ENCODE measurements at regions not wholly inside any gene's neighbourhood (a gene's known extent, or its start where the extent isn't known, plus 50 kb on each side); places are given as distances from the start of the nearest gene placed in this dataset.
A peak's percentile ranks its signal among the peaks of the same experiment; 100 is the strongest.

DNA sequence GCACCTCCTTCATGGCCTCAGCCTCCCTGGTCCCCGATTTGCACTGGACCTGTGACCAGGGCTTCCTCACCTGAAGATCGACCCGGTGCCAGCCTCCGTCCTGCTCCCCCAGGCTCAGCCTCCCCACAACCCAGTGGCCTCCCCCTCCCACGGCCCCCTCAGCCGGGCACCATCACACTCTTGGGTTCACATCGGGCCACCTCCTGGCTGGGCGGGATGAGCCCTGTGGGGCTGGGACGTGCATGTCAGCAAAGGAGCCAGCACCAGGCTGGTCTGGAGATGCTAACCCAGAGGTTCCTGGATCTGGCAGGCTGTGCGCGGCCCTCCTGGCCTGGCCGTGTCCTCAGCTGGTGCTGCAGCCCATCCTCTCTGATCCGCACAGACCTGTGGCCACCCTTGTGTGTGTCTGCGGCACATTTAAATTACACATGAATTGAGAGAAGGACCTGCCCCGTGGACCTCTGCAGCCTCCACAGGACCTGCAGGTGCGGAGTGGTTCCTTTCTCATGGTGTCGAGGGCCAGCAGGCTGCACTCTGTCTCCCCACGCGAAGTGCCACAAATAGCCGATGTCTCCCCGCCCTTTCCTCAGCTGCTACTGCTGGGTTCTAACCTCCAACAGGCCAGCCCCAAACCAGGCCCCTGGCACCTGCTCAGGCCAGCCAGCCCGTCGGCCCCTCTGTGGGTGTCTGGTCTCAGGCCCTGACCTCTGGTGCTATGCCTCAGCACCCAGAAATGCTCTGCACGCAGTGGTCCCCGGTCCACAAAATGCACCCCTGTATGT is 237.5 kb downstream of the ERMARD start:
- DNase-seq = no peak

DNA sequence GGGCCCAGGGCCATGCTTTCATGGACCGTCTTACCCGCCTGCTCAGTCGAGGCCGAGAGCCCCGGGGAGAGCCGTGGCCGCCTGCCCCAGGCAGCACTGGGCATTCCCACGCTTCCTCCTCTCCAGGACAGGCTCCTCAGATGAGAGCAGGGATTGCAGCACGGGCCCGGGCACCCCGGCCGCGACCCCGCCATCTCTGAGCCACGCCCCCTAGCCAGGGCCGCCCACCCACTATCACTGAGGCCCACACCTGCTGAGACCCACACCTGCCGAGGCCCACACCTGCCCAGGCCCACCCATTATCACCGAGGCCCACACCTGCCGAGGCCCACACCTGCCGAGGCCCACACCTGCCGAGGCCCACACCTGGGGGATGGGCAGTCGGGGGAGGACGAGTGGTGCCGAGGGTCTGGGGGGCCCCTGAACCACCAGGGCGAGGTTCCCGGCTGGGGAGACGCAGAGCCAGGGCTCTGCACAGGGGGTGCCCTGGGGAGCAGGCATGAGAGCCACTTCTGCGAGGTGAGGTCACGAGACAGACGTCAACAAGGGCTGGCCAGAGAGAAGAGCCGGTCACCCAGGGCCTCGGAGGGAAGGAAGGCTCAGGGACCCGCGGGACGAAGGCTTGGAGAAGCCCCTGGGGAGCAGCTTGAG is 235.6 kb downstream of the ERMARD start:
- no peak for DNase-seq

DNA sequence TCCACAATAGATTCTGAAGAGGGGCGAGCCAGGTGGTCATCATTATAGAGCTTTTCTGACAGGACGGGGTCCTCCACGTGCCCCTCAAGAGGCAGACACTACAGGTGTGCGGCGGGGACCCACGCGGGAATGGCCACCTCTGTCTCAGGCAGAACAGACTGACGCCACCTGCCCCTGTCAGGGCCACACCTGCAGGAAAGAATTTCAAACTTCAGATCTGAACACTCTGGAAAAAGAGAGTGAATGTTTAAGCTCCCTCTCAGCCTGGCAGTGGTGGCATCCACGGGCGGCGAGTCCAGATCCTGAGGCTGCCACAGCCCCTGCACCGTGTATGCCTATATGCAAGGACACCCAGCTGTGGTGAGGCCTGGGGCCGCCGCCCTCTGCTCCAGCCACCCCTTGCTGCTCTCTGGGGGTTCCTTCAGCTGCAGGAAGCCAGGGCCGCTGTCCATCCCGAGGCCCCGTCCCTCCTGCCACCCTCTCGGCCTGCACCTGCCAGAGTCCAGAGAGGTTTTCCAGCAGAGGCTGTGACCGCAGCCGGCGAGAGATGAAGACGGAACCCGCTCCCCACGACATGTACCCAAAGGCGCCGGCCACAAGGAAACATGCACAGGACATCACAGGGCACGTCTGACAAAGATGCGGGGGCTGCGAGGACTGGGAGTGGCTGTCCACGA is 234.9 kb downstream of the ERMARD start:
- DNase-seq = no peak

DNA sequence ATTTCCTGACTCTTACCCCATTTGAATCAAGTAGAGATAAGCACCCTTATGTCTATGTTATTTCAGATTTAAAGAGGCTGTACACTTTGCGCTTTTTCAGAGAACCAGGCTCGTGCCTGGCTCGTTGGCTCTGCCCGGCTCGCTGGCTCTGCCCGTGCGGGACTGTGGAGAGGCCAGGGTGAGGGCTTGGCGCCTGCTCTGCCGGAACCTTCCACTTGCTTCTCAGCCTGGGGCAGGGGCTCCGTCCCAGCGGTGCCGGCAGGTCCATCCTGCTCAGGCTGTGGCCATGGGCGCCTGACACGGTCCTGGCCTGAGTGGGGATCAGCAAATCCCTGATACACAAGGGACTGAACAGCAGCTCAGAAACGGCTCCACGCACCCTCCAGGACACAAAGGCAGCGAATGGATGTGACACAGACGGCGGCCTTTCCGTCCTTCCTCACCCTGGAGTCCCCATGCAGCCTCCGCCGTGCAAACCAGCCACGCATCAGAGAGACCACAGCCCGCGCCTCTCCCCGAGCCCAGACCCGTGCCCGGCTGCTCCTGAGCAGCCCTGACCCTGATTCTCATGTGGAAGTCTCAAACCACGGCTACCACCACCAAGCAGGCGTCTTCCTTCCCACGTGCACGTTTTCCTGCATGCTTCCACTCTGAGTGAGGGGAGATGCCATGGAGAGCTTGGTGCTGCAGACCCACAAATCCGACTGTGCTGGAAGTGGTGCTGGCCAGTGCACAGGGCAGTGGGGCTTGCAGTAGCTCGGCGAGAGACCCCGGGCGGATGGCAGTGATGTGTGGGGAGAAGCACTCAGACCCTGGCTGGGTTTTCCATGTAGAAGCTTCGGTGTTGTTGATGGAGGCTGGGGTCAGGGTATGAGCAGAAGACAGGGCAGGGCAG is 233.9 kb downstream of the ERMARD start:
- no peak for DNase-seq

DNA sequence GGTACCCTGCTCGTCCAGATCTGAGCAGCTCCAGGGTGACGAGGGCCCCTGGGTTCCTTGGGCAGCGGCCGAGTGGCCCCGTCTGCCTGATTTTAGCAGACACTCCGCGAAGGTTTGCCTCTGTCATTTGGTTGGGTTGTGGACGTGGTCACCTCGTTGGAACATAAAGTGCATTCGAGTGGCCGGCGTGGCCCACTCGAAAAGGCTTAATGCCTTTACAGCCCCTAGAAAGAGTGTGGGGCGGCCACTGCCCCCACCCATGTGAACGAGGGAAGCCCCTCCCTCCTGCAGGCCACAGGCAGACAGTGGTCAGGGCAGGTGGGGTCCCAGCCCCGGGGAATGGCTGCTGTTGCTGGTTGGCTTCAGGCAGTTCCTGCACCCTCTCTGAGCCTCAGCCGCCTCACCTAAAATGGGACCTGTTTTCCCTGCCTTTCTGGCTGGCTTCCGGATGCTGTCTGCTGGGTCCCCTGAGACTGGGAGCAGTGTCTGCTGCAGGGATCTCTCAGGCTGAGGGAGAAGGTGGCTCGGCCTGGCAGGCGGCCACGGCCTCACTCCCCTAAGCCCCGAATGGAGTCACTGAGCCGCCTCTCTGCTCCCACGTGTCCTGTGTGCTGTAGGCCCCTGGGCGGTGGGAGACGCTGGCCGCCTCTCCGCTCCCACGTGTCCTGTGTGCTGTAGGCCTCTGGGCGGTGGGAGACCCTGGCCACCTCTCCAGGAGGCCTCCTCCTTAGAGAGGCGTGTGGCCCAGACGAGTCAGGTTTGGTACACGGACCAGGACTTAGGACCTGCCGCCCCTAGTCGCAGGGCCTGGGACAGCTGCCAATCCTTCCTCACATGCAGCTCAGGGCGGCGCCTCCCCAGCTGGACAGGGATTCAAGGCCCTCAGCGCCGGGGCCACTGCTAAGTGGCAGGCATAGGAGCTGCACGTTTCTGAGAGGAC is 233.0 kb downstream of the ERMARD start:
- no peak for DNase-seq

DNA sequence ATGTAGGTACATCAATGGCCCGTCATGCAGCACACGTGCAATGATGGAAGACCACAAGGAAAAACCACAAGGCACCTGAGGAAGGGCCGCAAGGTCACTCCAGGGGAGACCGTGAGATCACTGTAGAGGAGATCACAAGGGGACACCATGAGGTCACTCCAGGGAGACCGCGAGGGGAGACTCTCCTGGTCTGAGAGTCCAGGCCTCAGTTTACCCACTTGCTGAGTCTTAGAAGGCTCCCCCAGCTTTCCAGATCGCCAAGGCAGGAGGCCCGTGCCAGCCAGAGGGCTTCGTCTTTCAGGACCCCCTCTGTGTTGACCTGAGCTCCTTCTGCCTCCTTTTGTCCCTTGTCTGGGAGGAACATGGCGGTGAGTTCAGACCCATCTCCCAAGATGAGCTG is 232.2 kb downstream of the ERMARD start:
- no peak for DNase-seq

DNA sequence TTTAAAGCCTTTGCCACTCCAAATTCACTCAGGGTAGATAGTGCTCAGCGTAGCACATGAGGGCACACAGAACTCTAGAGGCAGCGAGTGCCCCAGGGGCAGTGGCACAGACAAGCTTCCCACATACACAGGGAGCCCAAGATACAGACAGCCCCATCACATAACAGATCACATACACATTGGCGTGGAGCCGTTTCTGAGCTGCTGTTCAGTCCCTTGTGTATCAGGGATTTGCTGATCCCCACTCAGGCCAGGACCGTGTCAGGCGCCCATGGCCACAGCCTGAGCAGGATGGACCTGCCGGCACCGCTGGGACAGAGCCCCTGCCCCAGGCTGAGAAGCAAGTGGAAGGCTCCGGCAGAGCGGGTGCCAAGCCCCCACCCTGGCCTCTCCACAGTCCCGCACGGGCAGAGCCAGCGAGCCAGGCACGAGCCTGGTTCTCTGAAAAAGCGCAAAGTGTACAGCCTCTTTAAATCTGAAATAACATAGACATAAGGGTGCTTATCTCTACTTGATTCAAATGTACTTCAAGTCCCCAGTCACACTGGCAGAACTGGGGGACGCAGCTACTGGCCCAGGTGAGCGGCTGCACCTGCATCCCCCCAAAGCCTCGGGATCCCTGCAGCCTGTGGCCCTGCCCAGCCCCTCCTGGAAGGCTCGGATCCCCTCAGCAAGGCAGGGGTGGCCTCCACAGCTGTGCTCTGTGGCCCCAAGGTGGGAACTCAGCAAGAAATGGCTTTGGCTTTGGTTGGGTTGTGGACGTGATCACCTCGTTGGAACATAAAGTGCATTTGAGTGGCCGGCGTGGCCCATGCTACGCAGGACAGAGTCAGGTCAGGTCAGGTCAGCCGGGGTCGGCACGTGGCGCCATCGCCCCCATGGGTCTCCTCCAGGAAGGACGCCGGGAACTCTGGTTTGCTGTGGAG is 231.3 kb downstream of the ERMARD start:
- no peak for DNase-seq

DNA sequence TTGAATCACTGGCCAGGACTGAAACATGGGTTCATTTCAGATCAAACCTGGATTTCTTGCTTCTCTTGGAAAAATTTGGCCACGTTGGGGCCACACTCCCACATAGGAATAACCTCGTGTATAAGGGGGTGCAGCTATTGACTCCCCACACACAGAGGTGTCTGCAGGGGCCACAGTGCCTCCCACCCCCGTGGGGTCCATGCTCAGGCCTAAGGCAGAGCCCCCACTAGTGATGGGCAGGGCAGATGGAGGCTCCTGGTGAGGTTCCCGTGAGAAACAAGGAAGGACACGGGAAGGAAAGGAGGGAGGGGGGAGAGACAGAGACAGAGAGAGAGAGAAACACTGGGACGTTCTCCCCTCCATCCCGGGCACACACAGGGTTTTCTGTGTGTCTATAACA is 230.5 kb downstream of the ERMARD start:
- DNase-seq = no peak

DNA sequence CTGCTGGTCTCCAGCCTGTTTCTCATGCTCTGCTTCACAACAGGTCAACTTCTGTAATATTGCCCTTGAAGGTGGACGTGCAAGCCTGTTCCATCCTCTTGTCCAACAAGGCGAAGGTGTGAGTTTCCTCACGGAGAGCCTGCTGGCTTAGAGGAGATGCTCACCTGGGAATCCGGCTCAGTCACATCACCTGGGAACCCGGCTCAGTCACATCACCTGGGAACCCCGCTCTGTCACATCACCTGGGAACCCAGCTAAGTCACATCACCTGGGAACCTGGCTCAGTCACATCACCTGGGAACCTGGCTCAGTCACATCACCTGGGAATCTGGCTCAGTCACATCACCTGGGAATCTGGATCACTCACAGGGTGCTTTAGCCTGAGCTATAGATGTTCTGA is 230.1 kb downstream of the ERMARD start:
- DNase-seq = no peak

DNA sequence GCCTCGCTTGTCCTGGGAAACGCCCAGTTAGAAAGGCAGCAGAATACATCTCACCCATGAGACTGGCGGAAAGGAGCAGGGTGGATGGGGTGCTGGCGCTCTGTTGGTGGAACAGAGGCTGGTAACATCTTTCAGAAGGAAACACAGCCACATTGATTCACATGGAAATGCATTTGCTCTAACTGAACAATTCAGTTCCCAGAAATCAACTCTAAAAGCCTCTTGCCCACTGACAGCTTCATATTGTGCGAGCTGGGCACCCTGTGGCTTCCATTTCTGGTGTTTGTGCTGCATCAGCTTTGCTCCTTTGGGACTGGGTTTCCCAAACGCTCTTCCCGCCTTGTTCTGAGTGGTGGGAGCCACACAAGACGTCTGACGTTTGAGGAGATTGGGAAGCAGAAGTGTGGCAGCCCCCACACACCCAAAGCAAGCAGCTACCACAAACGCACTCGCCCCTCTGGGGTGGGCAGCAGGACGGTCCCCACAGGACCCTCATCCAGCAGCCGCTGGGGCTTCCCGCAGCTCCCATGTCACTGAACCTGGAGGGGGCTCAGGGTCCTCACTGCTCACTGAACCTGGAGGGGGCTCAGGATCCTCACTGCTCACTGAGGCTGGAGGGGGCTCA is 229.5 kb downstream of the ERMARD start:
- no peak for DNase-seq

DNA sequence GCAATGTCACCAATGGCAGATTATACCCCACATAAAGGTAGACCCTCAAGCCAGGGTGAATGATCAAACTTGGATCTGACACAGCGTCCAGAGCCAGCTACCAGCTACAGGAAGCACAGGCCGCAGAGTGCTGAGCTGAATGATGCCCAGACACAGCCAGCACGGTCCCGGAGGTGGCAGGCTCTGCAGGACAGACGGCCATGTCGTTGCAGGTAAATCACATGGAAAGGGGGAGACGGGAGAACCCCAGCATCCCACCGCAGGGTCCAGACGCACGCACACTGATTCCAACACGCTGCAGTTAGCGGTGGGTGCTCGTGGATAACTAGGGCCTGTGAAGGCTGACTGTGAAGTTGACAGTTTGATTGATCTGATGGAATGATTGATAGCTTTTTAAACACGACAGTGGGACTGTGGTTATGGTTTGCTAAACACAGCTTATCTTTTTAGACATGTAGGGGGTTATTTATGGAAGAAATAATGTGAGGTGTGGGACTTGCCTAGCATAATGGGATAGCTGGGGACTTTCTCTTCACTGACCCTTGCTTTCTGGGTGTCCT is 228.5 kb downstream of the ERMARD start:
- DNase-seq = no peak

DNA sequence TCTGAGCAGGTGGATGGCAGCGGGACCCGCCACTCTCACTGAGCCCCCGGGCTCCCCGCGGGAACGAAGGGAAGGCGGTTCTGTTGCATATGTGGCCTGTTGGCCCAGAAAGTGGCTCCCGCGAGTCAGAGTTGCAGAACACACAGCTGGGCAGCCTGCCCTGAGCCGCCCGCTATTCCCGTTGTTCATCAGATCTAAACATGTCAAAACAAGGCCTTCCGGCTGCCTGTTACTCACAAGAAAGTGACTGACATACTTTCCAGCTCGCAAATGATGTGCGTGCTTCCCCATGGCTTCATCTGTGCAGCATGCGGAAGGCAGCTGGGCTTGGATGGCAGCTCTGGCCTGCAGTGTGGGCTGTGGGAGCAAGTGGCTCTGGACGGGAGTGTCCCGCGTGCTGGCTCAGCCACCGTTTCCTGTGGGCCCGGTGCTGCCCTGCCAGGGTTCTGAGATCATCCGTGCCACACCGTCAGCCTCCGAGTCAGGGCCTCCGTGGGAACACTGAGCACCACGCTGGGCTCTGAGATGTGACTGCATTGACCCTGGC is 227.3 kb downstream of the ERMARD start:
- DNase-seq = peak; percentile 3

DNA sequence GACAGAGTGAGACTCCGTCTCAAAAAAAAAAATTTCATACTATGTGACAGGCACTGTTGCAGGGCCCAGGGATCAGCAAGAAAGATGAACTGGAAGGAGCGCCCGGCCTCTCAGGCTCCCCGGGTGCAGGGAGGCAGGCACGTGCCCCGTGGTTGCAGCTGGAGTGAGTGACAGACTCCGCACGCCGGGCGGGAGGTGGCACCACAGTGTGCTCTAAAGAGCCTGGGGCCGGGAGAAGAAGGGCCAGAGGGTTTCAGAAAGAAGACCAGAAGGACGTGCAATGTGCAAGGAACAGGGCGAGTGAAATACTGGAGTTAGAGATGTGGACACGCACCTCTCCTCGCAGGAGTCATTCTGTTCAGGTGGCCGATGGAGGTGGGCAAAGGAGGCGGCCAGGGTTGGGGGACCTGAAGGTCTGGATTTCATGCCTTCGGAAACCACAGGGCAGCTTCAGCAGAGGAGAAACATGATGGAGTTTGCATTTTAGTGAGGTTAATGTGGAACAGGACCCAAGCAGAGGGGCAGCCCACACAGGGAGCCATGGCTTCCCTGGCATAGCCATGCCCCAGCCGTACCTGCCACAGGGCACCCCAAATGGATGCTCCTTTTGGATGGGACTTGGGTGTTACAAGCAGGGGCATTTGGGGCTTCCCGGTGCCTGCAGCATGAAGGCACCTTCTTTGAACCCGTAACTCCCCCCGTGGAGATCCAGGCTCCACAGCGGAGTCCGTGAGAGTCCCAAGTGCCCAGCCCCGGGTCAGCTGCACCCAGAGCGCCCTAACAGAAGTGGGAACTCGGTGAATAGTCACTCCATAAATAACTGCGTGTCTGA is 226.2 kb downstream of the ERMARD start:
- no peak for DNase-seq

DNA sequence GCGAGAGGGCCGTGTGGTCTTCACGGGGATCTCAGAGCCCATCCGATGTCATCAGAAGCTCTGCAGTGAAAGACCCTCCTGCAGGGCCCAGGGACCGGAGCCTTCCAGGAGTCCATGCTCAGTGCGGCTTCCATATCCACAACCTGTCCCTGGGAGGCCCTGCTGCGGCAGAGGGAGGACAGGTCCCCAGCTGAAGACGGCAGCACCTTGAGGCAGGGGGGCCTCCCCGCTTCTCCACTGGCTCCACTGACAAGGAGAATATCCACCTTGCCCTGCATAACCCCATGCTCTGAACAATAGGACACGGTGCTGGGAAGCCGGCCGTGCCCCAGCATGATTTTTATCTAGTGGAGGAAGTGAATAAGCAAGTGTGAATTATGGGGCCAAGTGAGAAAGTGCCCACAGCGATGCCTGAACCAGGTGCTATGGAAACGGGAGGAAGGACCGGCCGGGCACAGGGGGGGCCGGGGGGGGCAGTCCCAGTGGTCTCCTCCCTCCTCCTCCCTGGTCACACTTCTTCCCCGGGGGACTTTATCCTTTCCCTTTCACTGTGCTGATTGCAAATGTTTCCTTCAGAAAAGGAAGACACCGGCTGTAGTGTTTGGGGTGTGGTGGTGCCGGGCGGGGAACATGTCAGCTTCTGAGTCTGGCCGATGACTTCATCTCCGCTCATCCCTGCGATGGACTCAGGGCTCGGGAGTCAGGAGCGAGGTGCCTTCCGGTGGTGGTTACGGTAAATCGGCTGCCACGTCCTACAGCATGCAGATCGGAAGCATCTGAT is 225.1 kb downstream of the ERMARD start:
- no peak for DNase-seq

DNA sequence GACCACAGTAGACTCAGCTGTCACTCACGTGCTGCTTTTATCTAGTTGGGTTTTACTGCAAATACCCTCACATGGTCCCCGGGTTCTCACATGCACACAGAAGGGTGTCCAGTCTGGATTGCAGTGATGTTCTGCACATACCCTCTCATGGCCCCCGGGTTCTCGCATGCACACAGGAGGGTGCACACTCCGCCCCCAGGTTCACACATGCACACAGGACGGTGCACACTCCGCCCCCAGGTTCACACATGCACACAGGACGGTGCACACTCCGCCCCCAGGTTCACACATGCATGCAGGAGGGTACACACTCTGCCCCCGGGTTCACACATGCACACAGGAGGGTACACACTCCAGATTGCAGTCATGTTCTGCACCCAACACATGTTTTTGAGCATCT is 224.3 kb downstream of the ERMARD start:
- DNase-seq = no peak

DNA sequence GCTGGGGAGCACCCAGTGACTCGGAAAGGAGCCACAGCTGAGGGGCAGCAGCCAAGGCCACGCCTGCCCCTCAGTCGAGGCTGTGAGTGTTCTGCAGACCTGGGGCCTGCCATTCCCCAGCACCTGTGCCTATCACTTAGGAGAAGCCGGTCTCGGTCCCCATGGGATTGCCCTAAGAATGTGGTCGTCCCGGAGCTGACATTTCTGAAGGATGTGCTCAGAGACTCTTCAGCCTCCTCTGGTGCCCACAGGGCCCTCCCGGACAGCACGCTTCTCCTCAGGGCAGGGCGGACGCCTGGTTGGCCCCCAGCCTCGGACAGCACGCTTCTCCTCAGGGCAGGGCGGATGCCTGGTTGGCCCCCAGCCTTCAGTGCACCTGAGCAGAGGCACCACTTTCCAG is 223.9 kb downstream of the ERMARD start:
- no peak for DNase-seq

DNA sequence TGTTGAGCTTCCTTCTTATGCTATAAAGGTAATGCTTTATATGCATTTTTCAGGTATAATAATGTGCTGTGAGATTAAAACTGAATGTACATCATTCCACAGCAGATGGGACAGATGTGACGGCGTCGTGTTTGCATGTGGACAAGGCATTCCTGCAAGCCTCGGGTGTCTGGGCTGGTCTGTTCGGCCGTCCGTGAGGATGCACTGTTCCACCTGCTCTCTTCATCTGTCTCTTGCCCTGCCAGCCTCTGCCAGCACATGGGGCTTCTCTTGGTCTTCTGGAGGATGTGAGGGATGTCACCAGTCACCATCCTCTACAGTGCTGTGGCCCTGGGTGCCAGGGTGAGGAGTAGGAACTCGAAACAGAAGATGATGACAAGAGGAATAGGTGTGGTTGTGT is 223.2 kb downstream of the ERMARD start:
- no peak for DNase-seq

All from fibroblast of upper back skin (primary cell).